OCI-M1 (cell line): ENCODE measurements at regions not wholly inside any gene's neighbourhood (a gene's known extent, or its start where the extent isn't known, plus 50 kb on each side); places are given as distances from the start of the nearest gene placed in this dataset.
"Not testable (repeated sequence)": the region's sequence is repeated elsewhere in the genome, so short reads cannot be mapped to it uniquely, and the experiment has no call there.

ENCODE experiments used
- DNase-seq: peaks from one replicate; lab custom pipeline; 2025; lab: John Stamatoyannopoulos, UW

DNA sequence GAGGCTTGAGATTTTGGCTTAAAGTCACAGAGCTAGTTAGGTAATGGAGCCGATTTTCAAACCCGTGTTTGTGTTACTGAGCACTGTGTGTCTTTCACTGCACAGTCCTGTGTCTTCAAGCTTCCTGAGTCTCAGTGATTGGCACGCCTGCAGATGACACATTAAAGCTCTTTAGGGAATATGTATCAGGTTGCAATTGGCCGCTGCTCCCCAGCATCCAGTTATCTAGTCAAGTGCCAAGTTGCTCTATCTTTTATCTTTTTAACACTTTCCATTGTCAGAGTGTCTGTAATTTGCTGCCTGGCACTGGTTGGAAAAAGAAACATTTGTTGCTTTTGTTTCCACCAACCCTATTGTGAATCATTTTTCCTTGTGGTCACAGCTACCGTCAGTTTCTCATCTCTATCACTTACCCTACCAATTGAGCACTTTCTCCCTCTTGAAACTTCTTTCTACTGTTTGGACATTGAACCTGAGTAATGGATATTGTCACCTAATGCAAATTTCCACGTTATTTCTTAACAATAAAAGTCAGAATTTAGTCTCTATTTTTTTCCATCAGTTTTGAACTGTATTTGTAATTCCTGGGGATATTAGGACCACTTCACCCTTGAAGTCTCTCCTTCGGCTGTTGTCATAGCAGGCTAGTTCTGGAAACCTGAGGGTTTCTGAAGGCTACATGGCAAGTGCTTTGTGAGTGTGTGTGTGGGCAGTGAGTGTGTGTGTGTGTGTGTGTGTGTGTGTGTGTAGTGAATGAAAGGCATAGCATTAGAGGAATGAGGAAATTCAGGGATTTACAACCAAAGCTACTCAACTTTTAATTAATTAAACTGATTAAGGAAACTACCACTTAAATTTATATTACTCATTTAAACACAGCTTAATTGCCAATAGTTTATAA is 274.3 kb downstream of the ISL1 start:
- peak; percentile 7 for DNase-seq

- DNase-seq = no peak
These were observed 278.5 kb downstream of the ISL1 start for GRCh38 chr5:51661646-51662265.

DNA sequence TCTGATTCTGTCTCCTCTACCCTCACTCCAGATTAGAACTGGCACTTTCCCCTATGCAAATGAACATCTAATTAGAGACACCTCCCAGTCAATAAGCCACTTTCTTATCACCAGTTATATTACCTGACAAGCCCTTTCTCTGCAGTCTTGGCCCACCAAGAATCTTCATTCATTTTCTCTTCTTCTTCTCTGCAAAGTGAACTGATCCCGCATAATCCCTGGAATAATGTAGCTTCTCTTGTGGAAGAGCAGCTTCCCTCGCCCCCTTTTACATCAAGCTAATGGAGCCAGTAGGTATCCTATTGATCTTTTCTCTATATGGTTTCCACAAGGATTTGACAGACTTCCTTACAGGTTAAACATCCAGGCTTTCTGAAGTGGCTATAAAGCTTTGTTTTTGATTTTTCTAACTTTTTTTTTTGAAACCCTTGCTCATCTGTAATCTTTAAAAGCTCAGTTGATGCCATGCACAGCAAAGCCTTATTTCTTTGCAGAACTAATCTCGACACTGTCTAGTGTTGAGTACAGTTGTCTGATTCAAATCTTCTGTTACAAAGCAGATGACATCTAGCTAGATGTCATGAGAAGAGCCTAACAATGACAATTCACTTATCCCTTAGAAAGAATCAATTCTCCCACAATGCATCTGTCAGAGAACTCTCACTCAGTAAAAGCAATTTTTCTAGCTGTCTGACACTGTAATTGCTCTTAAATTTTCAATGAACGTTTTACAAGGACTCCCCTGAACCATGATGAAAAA is 281.4 kb downstream of the ISL1 start:
- DNase-seq = no peak

GRCh38 chr5:51665251-51665593 is 282.0 kb downstream of the ISL1 start:
- DNase-seq = no peak

- DNase-seq = no peak
These were observed 285.8 kb downstream of the ISL1 start for GRCh38 chr5:51669095-51669494.

GRCh38 chr5:51678330-51678729 is 295.1 kb downstream of the ISL1 start:
- DNase-seq = no peak

DNA sequence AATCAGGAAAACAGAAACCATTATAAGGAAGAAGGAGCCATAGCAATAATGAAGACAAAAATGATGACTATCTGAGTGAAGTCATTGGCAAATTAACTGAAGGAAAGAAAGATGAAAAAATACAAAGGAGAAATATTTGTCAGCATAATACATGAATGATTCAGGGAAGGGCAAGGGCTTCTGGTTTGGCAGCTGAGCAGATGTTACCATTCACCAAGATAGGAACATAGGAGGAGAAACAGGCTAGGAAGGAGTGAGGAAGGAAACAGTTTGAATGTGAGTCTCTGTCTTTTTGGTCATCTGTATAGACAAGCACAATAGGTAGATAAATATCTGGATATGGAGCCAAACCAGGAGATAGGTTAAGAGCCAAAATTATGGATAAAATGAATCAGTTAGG is 296.0 kb downstream of the ISL1 start:
- DNase-seq = no peak

GRCh38 chr5:51684794-51685355 is 301.6 kb downstream of the ISL1 start:
- no peak for DNase-seq

DNA sequence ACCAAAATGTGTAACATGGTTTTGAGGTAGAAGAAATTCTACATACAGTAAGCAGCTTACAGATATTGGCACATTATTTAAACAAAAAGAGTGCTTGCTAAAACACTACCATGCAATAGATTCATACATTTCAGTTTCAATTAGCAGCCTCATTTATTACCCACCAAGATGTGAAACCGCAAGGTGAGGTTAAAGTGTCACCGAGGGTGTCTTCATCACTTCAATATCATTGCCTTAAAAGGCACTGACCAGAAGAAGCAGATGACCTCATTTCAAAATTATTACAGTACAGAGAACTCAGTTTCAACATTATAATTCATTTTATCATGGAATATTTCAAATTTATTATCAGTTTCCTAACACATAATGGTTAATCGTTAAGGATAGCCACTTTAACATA is 302.2 kb downstream of the ISL1 start:
- DNase-seq = no peak

GRCh38 chr5:51686622-51687021 is 303.4 kb downstream of the ISL1 start:
- no peak for DNase-seq

GRCh38 chr5:51691538-51692079 is 308.4 kb downstream of the ISL1 start:
- DNase-seq = no peak

- DNase-seq = no peak
These were observed 311.6 kb downstream of the ISL1 start for GRCh38 chr5:51694826-51695225.

DNA sequence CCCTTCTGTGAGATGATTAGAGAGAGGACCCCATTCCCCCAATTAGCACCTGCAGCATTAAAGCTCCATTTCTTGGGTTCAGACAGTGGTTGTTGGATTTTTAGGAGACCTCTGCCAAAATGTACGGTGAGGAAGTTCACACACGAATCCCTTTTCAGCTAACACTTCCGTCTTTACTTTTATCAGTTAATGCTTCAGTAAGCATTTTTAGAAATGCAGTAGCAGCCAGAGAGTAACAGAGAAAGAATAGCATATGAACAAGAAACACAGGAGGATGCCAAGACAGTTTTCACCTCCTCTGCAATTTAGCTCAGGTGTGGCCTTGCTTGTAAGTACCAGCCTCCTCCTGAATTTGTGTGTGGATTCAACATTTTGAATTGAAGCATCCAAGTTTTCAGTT is 312.9 kb downstream of the ISL1 start:
- no peak for DNase-seq

DNA sequence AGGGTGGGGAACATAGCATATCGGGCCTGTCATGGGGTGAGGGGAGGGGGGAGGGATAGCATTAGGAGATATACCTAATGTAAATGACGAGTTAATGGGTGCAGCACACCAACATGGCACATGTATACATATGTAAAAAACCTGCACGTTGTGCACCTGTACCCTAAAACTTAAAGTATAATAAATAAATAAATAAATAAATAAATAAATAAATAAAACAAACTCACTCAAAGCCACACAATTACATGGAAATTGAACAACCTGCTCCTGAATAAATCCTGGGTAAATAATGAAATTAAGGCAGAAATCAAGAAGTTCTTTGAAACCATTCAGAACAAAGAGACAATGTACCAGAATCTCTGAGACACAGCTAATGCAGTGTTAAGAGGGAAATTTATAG is 318.8 kb downstream of the ISL1 start:
- DNase-seq = not testable (repeated sequence)

DNA sequence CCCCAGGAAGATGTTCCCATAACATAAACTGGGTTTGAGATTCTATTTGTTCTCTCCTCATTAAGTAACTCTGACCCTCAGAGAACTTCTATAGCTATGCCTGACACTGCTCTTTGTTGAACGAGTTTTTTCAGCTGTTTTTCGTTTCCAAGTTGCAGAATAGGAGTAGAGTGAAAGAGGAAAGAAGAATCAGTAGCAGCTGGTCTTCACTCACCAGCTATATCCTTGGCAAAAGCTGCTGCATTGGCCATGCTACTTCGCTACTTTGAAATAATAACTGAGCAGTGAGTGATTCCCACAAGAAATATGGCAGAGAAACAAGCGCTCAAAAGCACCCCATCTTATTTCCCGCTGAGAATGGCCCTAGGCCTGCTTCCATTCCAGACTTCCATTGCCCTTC is 329.0 kb downstream of the ISL1 start:
- no peak for DNase-seq

DNA sequence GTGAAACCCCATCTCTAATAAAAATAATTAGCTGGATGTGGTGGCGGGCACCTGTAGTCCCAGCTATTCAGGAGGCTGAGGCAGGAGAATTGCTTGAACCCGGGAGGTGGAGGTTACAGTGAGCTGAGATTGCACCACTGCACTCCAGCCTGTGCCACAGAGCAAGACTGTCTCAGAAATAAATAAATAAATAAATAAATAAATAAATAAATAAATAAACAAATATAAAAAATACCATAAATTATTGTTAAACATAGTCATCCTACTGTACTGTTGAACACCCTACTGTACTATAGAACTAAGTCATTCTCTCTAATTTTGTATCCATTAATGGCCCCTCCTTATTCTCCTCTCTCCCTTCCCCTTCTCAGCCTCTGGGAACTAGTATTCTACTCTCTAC is 332.2 kb downstream of the ISL1 start:
- not testable (repeated sequence) for DNase-seq

DNA sequence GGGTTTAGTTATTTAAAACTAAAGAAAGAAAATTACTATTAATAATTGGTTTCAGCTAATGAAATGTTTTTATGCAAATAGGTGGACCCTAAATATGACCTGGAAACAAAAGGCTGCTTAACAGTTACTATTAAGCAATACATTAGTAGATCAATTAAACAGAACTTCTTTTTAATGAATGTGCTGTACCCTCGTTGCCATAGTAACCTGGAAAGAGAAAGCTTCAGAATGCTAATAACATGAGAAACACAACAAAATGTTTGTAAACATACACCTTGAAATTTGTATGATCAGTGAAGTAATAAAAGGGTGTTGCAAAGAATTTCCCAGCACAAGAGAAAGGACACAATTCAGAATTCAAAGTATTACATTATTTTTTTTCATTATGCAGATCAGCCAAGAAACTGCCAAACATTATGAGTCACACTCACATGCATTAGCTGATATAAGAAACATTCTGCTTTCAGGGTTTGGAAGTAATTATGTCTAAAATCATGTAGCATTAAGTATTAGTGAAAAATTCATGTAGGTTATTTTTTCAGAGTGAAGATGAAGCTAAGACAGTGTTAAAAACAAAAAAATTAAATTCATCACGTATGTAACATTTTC is 348.3 kb downstream of the ISL1 start:
- DNase-seq = no peak

- no peak for DNase-seq
These were observed 349.1 kb downstream of the ISL1 start for GRCh38 chr5:51732304-51732703.

DNA sequence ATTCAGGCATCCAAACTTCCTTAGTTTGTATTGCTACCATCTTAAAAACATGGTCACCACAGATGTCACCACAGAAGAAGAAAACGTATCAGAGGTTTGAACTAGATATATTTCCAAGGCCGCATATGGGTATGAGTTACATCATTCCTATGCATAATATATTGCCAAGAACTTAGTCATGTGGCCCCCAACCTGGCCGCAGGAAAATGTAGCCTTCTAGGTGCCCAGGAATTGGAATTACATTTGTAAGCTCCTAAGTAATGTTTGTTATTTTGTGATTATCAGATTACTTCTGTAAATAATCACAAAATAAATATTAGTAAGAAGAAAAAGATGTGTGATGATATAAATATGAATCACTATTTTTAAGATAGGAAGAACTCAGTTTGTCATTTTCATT is 351.4 kb downstream of the ISL1 start:
- DNase-seq = no peak

DNA sequence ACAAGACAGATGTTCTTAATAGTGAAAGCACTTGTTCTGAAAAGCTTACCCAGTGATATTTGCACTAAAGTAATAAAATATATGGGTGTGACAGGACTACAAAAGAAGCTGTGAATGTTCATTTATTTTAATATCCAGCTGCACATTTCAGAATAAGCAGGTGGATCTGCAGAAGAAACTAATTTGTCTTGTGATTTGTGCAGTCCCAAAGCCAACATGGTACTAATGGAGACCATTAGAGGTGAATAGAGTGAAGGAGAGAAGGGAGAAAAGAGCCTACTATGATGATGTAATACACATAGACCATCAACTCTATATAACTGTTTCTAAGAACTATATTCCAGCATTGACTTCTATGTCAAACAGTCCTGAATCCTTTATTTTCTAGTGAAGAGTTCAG is 362.8 kb downstream of the ISL1 start:
- DNase-seq = no peak

DNA sequence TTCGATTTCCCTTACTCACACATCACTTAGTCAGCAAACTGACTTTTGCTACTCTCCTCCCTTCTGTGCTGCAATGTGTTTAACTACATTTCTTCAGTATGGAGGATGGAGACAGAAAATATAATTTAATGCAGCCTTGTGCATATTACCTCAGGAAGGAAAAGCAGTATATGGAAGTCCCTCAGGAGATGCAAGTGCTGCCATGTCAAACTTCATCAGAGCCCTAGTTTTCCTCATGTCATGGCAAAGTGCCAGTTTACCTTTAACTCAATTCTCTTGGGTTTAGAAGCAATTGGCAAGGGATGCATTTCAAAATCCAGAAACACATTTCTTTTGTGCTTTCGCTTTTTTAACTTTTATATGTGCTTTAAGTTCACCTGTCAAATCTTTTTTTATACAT is 365.4 kb downstream of the ISL1 start:
- DNase-seq = no peak
